Neural crest cell (in vitro differentiated cells): ENCODE measurements at regions not wholly inside any gene's neighbourhood (a gene's known extent, or its start where the extent isn't known, plus 50 kb on each side); places are given as distances from the start of the nearest gene placed in this dataset.

Experiments used
- DNase-seq: peaks from one replicate; pipeline ENCODE4 v3.0.0; 2021; ENCODE audit warnings: low read depth, mixed read lengths, low spot score
- H3K27ac Mint-ChIP-seq: one replicate; pipeline ENCODE4 v1.8.0; 2021; ENCODE audit warnings: mild to moderate bottlenecking, mixed read lengths; ENCODE audit not compliant: unreplicated experiment
- H3K27me3 Mint-ChIP-seq: 2 replicates; pipeline ENCODE4 v1.8.0; 2021; ENCODE audit warnings: low read depth, mild to moderate bottlenecking, mixed read lengths
- H3K36me3 Mint-ChIP-seq: 2 replicates; pipeline ENCODE4 v1.8.0; 2021; ENCODE audit warnings: low read depth, mild to moderate bottlenecking, mixed read lengths
- H3K4me1 Mint-ChIP-seq: 2 replicates; pipeline ENCODE4 v1.8.0; 2021; ENCODE audit warnings: mixed read lengths
- H3K4me3 Mint-ChIP-seq: one replicate; pipeline ENCODE4 v1.8.0; 2021; ENCODE audit warnings: mild to moderate bottlenecking, mixed read lengths
- H3K9me3 Mint-ChIP-seq: 2 replicates; pipeline ENCODE4 v1.8.0; 2021; ENCODE audit warnings: mixed read lengths
- CTCF ChIP-seq: fragments of 200-600 bp; sonication (generic); conservative IDR thresholded peaks from 2 replicates; pipeline ENCODE4 v1.5.0; 2021; ENCODE audit warnings: antibody characterized with exemption, mild to moderate bottlenecking

- peaks cover 11% of the 10 kb centered on the region for H3K4me1 Mint-ChIP-seq
- H3K27me3 Mint-ChIP-seq = no peaks in the 10 kb centered on the region
- TF ChIP-seq CTCF = no peak
Observed at GRCh38 chr13:105087945-105088344, 1447.5 kb downstream of the EFNB2 start.

GRCh38 chr13:105084931-105085330, 1450.5 kb downstream of the EFNB2 start:
- H3K9me3 Mint-ChIP-seq = no peaks in the 10 kb centered on the region

More at GRCh38 chr13:105087945-105088344, 1447.5 kb downstream of the EFNB2 start:
- Mint-ChIP-seq H3K9me3 (no peaks in the 10 kb centered on the region), H3K27ac (no peak overlapping the region), H3K4me3 (no peak overlapping the region), H3K36me3 (no peaks in the 10 kb centered on the region)
- no peak for DNase-seq

DNA sequence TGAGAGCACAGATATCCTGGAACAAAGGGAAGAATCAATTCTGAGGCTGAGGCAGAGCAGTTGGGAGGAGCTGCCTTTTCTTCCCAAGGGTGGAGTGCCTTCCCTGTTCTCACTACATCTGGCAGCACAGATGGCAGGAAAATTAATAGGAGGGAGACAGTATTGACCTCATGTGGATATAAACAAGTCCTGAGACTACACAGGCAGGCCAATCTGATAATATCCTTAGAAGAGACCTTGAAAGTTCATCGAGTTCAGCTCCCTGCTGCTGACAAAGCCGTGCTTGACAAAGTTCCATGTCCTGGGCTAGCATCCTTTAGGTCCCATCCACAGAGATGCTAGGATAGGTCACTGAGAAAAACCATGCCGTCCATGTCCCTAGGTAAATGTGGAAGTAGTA, 1451.5 kb downstream of the EFNB2 start:
- Mint-ChIP-seq H3K27ac (no peak overlapping the region), H3K9me3 (no peaks in the 10 kb centered on the region), H3K4me3 (no peak overlapping the region), H3K4me1 (peaks cover 11% of the 10 kb centered on the region), H3K27me3 (no peaks in the 10 kb centered on the region), H3K36me3 (no peaks in the 10 kb centered on the region)
- no peak for TF ChIP-seq CTCF
- no peak for DNase-seq

More at GRCh38 chr13:105084931-105085330, 1450.5 kb downstream of the EFNB2 start:
- Mint-ChIP-seq H3K4me1 (peaks cover 11% of the 10 kb centered on the region), H3K27me3 (no peaks in the 10 kb centered on the region), H3K27ac (no peak overlapping the region), H3K36me3 (no peaks in the 10 kb centered on the region), H3K4me3 (no peak overlapping the region)
- no peak for TF ChIP-seq CTCF
- DNase-seq = no peak

GRCh38 chr13:105074755-105075154, 1460.7 kb downstream of the EFNB2 start:
- no peak for DNase-seq
- Mint-ChIP-seq H3K4me3 (no peak overlapping the region), H3K4me1 (peaks cover 11% of the 10 kb centered on the region), H3K27ac (no peak overlapping the region), H3K9me3 (peaks cover 3% of the 10 kb centered on the region), H3K36me3 (no peaks in the 10 kb centered on the region), H3K27me3 (no peaks in the 10 kb centered on the region)
- TF ChIP-seq CTCF = no peak

GRCh38 chr13:105073041-105073440, 1462.4 kb downstream of the EFNB2 start:
- Mint-ChIP-seq H3K4me1 (peaks cover 11% of the 10 kb centered on the region), H3K27ac (no peak overlapping the region)

More at GRCh38 chr13:105073041-105073440, 1462.4 kb downstream of the EFNB2 start:
- no peak for DNase-seq
- H3K27me3 Mint-ChIP-seq = no peaks in the 10 kb centered on the region
- peaks cover 3% of the 10 kb centered on the region for H3K9me3 Mint-ChIP-seq
- no peak for TF ChIP-seq CTCF
- H3K36me3 Mint-ChIP-seq = no peaks in the 10 kb centered on the region
- no peak overlapping the region for H3K4me3 Mint-ChIP-seq
